Fibroblast of mammary gland (primary cell): ENCODE measurements at regions not wholly inside any gene's neighbourhood (a gene's known extent, or its start where the extent isn't known, plus 50 kb on each side); places are given as distances from the start of the nearest gene placed in this dataset.
"Not testable (repeated sequence)": the region's sequence is repeated elsewhere in the genome, so short reads cannot be mapped to it uniquely, and the experiment has no call there.

ENCODE experiments used
- DNase-seq: peaks from one replicate; pipeline ENCODE4 v3.0.0-alpha.2; 2010; ENCODE audit warnings: low read depth
- H3K4me3 ChIP-seq: 2 replicates; pipeline ENCODE4 v1.5.1; 2011; ENCODE audit warnings: low read depth, mild to moderate bottlenecking, low read length, moderate library complexity; ENCODE audit not compliant: control insufficient read depth
- TF ChIP-seq, protein P1 (sequence below): conservative IDR thresholded peaks from 2 replicates; pipeline ENCODE4 v1.5.1; 2011; ENCODE audit warnings: low read depth, low read length, inconsistent platforms; ENCODE audit not compliant: control insufficient read depth, insufficient read depth

GRCh38 chr2:55772109-55772980, 78.7 kb upstream of the PNPT1 start:
- TF ChIP-seq, protein P1, sequence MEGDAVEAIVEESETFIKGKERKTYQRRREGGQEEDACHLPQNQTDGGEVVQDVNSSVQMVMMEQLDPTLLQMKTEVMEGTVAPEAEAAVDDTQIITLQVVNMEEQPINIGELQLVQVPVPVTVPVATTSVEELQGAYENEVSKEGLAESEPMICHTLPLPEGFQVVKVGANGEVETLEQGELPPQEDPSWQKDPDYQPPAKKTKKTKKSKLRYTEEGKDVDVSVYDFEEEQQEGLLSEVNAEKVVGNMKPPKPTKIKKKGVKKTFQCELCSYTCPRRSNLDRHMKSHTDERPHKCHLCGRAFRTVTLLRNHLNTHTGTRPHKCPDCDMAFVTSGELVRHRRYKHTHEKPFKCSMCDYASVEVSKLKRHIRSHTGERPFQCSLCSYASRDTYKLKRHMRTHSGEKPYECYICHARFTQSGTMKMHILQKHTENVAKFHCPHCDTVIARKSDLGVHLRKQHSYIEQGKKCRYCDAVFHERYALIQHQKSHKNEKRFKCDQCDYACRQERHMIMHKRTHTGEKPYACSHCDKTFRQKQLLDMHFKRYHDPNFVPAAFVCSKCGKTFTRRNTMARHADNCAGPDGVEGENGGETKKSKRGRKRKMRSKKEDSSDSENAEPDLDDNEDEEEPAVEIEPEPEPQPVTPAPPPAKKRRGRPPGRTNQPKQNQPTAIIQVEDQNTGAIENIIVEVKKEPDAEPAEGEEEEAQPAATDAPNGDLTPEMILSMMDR, result no peak
- H3K4me3 ChIP-seq, result no peak overlapping the region
- DNase-seq, result no peak

DNA sequence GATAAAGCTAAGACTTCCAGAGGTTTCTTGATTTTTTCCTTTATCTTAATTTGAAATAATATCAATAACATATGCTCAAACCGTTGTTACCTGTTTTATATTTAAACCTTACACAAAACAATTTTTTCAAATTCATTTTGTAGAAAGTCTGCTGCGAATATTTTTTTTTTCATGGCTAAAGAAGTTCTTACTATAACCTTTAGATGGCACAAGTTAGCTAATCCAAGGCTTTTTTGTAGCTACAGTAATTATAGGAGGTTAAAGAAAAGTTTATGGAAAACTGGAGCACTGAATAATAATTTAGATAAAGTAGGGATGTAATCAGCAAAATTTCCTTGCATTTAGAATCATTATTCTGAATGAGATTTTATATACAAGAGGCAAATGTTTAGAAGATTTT, 78.0 kb upstream of the PNPT1 start:
- DNase-seq, result peak; percentile 53
- TF ChIP-seq, protein P1, result peak; percentile 68
- no peak overlapping the region for H3K4me3 ChIP-seq

DNA sequence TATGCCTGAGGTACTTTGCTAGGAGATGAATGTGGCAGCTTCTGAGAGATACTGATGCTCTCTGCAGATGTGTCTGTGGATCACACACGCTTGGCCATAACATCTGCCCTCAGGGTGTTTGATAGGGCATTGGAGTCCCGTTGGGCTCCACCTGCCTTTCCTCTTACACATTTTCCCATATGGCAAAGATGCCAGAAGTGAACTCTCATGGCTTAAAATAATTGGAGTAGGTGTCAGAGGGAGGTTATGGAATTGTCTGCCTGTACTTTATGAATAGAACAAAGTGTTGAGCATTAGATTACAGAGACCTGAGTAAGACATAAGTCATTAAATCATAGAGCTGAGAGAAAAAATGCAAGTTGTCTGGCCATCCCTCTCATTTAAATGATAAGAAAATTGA, 75.3 kb upstream of the PNPT1 start:
- TF ChIP-seq, protein P1, result no peak
- no peak for DNase-seq
- H3K4me3 ChIP-seq, result no peak overlapping the region

DNA sequence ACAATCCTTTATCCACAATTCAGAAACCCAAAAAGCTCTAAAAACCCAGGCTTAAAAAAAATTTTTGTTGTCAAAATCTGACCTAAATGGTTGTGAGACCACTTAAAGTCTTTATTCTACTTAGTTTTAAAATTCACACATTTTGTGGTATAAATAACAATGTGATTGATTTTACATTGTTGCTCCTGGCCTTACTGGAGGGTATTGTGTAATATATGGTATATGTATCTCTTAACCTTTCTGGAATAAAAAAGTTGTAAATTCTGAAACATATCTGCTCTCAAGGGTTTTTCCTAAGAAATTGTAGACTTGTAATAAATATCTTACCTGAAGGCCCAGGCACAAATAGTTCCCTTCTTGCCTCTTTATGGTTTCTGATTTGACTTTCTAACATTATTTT, 73.3 kb upstream of the PNPT1 start:
- DNase-seq, result no peak
- no peak overlapping the region for H3K4me3 ChIP-seq
- TF ChIP-seq, protein P1, result no peak

- not testable (repeated sequence) for H3K4me3 ChIP-seq, DNase-seq
Measured at GRCh38 chr2:55765708-55766107, 72.1 kb upstream of the PNPT1 start.

- DNase-seq, result no peak
- TF ChIP-seq, protein P1, result no peak
- H3K4me3 ChIP-seq, result no peak overlapping the region
Measured at GRCh38 chr2:55763721-55764120, 70.1 kb upstream of the PNPT1 start.

DNA sequence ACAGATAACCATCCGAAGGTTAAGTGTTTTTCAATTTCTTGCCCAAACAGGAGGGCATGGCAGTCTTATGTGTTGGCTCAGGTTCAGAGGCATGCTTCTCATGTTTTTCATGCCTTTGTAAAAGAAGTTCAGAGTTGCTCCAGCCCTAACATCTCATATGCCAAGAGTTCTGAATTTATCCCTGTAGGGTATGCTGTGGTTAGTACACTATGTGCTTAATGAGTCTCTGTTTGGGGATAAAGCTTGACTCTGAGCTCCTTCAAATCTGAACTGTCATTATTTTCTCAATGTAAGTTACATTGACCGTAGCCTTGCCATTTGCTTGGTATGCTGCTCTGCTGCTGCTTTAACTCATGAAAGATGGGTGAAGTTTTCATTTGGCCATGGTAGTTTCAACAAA, 67.9 kb upstream of the PNPT1 start:
- TF ChIP-seq, protein P1, result no peak
- DNase-seq, result peak; percentile 38

More for the DNA sequence above, 67.9 kb upstream of the PNPT1 start:
- no peak overlapping the region for H3K4me3 ChIP-seq
